GM12864 (cell line): ENCODE measurements at regions not wholly inside any gene's neighbourhood (a gene's known extent, or its start where the extent isn't known, plus 50 kb on each side); places are given as distances from the start of the nearest gene placed in this dataset.

Source experiments
- DNase-seq: peaks from one replicate; pipeline ENCODE4 v3.0.0-alpha.2; 2011; ENCODE audit warnings: low read depth
- H3K4me3 ChIP-seq: 2 replicates; pipeline ENCODE4 v1.5.1; 2011; ENCODE audit warnings: mild to moderate bottlenecking, low read depth, low read length, control low read depth
- CTCF ChIP-seq: IDR thresholded peaks from 2 replicates; pipeline ENCODE4 v1.5.1; 2011; ENCODE audit warnings: low read depth, mild to moderate bottlenecking, moderate library complexity, low read length, control low read depth, inconsistent platforms; ENCODE audit errors: missing control alignments

DNA sequence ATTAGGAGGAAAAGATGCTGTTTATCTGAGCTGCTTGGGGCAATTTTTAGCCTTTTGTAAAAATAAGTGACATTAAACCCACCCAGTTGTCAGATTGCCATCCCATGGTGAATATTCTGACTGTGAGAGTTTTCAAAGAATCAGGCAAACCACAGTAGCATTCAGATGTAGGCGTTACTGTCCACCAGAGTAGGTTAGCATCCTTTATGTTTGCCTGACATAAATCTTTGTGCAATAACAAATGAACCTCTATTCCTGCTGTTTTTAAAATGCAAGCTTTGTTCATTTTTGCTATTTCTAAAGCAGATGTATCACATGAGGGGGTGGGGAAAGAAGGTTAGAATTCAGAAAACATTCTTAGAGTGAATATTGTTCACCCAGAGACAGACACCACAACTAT, 427.8 kb downstream of the CDH9 start:
- no peak overlapping the region for H3K4me3 ChIP-seq
- DNase-seq: no peak
- TF ChIP-seq CTCF: no peak

- TF ChIP-seq CTCF: no peak
- H3K4me3 ChIP-seq: no peak overlapping the region
- DNase-seq: no peak
Measured at GRCh38 chr5:26601563-26601962, 436.8 kb downstream of the CDH9 start.

DNA sequence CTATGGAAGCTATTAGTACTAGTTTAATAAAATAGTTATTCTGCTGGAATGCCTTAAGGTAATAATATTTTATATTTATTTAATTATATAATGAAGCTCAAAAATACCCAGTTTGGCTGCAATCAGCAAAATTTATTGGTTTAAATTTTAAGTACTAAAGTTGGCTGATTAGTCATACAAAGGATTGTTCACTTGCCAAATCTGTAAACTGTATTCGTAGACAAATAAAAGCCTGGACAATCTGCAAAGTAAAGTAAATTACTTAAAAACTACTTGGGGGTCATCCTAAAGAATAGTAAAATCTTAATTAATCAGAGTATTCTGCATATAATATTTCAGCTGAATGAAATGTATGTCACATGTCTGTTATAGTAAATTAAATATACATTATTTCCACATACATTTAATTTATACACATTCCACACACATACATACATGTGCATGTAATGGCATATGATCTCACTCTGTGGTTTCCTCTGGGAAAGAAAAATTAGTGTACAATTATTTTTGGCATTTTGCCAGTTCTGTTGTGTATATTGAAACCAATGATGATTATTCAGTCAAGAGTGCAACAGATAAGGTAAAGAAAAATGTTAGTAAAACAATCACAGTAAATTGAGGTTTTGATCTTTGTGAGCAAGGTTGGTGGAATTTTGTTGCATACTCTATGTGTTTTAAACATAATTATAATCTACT, 455.9 kb downstream of the CDH9 start:
- no peak for TF ChIP-seq CTCF
- DNase-seq: no peak
- no peak overlapping the region for H3K4me3 ChIP-seq

DNA sequence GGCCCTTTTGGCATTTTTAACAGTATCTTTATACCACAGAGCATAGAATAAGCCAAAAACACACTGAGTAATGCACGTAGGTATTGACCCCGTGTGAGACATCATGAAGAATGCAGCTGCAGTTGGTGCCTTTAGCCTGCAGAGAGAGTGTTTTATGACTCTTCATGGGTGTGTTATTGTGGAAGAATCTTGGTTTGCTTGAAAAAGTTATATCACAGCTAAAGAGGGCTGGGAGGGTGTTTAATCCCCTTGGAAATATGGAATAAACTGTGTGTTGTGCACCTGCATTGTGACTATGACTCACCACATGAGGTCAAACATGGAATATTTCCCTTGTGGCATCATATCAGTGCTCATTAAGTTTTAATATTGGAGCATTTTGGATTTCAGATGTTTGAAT, 458.7 kb downstream of the CDH9 start:
- TF ChIP-seq CTCF: no peak
- no peak for DNase-seq
- no peak overlapping the region for H3K4me3 ChIP-seq

- no peak for TF ChIP-seq CTCF
- H3K4me3 ChIP-seq: no peak overlapping the region
- no peak for DNase-seq
Measured at GRCh38 chr5:26578002-26578401, 460.4 kb downstream of the CDH9 start.

DNA sequence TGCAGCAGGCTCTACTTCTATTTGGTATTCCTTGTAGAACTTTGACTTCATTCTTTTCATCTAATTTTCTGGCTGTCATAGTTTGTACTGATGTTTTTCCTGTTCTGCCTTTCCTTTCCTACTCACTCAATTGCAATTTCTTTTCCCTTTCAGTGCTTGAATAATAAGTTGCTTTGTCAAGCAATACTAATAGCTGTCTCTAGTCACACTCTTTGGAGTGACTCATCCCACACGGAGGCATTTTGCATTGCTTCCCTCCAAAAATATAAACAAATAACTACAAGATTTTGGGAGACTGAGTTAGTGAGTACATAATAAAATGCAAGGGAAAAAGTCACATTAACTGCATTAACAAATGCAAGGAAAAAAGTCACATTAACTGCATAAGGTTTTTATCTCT, 465.9 kb downstream of the CDH9 start:
- no peak overlapping the region for H3K4me3 ChIP-seq
- TF ChIP-seq CTCF: no peak
- no peak for DNase-seq

GRCh38 chr5:26569929-26570258, 468.5 kb downstream of the CDH9 start:
- TF ChIP-seq CTCF: no peak
- DNase-seq: no peak
- no peak overlapping the region for H3K4me3 ChIP-seq
